ENCODE measurements at regions not wholly inside any gene's neighbourhood (a gene's known extent, or its start where the extent isn't known, plus 50 kb on each side); places are given as distances from the start of the nearest gene placed in this dataset.

DNA sequence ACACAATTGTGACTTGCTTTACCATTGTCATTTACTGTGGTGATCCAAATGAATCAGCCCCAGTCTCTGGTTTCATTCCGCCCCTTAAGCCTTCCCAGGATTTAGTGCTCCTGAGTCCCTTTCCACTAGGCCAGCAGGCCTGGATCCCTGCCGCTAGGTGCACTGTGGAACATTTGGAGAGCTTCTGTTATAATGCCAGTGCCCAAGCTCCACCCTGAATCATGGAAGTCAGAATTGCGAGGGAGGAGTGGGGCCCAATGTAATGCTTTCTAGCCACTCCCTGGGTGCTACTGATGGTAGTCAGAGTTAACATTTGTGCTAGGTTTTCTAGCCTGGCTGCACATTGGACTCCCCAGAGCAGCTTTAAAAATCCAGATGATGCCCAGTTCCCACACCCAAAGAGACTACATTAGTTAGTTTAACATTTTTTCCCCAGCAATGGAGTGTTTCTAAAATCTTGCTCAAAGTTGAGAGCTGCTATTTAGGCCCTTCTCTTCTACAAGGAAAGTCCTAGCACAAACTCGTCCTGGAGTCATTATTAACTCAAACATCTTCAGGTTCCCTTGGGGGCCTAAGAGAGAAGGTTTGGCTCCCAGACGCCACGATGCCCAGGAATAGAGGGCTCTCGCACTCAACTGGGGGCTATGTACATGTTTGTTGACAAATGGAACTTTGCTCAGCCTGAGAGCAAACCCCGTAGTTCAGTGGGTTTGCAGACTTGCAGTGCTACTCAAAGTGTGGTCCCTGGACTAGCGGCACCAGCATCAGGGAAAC, 366.7 kb upstream of the PROK2 start:
- TF ChIP-seq, protein P1, sequence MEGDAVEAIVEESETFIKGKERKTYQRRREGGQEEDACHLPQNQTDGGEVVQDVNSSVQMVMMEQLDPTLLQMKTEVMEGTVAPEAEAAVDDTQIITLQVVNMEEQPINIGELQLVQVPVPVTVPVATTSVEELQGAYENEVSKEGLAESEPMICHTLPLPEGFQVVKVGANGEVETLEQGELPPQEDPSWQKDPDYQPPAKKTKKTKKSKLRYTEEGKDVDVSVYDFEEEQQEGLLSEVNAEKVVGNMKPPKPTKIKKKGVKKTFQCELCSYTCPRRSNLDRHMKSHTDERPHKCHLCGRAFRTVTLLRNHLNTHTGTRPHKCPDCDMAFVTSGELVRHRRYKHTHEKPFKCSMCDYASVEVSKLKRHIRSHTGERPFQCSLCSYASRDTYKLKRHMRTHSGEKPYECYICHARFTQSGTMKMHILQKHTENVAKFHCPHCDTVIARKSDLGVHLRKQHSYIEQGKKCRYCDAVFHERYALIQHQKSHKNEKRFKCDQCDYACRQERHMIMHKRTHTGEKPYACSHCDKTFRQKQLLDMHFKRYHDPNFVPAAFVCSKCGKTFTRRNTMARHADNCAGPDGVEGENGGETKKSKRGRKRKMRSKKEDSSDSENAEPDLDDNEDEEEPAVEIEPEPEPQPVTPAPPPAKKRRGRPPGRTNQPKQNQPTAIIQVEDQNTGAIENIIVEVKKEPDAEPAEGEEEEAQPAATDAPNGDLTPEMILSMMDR (conservative IDR thresholded peaks at IDR 0.05; ENCODE audit: low read depth, low read length), result peak; percentile 18
- H3K4me3 ChIP-seq (ENCODE audit: low read depth, low read length), result no peak overlapping the region
- no peak for DNase-seq (ENCODE audit: low read depth)

DNA sequence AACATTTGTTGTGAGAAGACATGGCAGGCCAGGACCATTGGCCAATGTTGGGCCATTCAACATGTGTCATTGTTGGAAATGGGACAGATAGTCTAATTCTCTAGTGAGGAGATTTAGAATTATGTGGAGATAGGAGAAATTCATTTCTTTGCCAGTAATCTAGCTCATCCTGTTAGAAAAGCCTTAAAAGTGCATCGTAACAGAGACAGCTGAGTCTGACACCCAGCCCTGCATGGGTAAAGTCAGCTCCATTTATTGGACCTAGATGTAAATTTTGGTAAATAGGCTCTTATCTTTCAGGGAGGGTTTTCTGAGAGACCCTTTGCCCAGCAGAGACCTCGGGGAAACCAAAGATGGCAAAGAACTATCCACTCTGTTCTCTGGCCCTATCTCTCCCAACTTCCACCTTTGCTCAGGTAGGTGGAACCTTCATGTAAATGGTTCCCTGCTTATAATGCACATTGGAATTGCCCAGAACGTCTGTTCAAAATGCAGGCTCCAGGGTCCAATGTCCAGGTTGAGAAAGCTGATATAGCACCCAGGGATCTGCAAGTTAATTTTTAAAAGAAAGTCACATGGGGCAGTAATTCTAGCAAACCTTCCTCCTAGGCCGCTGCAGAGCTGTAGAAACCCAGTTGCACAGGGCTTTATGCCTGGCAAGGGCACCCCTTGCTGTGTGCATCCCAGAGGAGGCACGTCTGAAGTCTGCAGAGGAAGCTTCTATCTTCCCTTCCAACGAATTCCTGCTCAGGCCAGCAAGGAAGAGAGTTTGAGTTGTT, 365.9 kb upstream of the PROK2 start:
- no peak overlapping the region for H3K4me3 ChIP-seq (ENCODE audit: low read depth, low read length)
- peak; percentile 53 for DNase-seq (ENCODE audit: low read depth)
- TF ChIP-seq, protein P1 (conservative IDR thresholded peaks at IDR 0.05; ENCODE audit: low read depth, low read length), result no peak

DNA sequence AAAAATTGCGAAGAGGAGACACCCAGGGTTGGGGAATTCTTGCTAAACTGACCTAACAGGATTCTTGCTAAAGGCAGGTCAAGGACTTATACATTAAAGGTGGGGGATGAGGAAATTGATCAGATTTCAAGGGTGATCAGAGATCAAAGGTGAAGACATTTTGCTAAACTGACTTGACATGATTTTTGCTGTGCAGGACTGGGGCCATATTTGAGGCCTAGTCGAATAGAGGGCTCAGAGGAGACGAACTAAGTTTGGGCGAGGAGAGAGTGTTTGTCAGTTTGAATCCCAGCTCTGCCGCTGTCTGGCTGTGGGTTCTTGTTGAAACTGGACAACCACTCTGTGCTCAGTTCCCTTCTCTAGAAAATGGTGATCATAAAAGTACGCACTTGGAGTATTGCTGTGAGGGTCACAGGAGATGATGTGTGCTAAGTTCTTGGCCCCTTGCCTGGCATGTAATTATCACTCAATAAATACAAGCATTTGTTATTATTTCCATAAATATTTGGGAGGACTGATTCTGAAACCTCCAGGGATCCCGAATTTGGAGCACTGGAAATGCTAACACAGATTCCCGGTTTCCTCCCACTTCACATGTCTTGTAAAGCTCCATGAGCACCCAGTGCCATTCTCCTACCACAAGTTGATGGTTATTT, 364.8 kb upstream of the PROK2 start:
- no peak overlapping the region for H3K4me3 ChIP-seq (ENCODE audit: low read depth, low read length)
- DNase-seq (ENCODE audit: low read depth), result no peak
- TF ChIP-seq, protein P1 (conservative IDR thresholded peaks at IDR 0.05; ENCODE audit: low read depth, low read length), result no peak

DNA sequence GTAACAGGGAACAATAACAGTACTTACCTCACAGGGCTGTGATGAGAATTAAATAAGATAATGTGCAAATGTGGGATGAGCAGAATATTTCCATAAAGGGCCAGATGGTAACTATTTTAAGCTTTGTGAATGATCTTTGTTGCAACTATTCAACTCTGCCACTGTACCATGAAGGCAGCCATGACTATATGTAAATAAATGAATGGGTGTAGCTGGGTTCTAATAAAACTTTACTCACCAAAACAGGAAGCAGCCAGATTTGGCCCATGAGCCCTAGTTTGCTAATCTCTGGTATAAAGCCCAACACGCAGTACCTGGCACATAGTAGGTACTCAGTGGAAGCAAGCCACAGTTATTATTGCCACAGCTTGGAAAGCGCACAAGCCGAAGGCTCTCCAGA, 362.7 kb upstream of the PROK2 start:
- DNase-seq (ENCODE audit: low read depth), result no peak
- no peak overlapping the region for H3K4me3 ChIP-seq (ENCODE audit: low read depth, low read length)

DNA sequence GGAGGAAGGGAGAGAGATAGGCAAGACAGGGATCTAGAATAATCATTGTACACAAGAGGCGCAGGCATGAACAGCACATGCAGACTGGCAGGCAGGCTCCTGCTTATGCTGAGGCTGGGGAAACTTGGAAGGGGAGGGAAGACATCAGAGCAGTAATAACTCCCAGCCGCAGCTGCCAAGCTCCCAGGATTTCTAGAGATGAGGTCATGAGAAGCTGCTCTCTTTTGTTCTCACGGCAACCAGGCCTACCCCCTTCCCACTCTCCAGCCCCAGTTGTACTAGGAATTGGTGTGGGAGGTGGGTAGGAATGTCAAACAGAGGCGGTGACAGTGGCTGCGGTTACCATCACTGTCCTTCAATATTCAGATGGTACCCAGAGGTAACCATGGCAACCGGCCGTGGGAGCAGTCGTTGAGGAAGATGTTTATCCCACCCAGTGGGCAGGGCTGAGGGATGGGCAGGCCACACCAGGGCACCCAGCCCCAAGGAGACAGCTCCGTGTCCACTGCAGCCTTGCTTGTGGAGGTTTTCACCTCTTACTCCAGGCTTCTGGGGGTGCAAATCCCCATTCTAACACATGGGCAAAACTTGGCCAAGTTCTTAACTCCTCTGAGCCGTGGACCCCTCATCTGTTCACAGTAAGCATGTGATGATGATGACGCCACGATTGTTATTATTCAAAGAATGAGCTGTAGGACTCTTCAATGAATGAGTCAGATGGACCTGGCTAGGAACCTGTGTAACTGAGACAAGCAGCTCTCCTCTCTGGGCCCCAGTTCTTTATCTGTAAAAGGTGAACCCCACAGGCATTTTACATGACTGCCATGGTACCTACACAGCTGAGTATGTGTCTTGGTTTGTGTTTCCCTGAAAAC, 360.8 kb upstream of the PROK2 start:
- H3K4me3 ChIP-seq (ENCODE audit: low read depth, low read length), result no peak overlapping the region
- DNase-seq (ENCODE audit: low read depth), result no peak
- TF ChIP-seq, protein P1 (conservative IDR thresholded peaks at IDR 0.05; ENCODE audit: low read depth, low read length), result no peak

More for the DNA sequence above, 362.7 kb upstream of the PROK2 start:
- TF ChIP-seq, protein P1 (conservative IDR thresholded peaks at IDR 0.05; ENCODE audit: low read depth, low read length), result no peak

DNA sequence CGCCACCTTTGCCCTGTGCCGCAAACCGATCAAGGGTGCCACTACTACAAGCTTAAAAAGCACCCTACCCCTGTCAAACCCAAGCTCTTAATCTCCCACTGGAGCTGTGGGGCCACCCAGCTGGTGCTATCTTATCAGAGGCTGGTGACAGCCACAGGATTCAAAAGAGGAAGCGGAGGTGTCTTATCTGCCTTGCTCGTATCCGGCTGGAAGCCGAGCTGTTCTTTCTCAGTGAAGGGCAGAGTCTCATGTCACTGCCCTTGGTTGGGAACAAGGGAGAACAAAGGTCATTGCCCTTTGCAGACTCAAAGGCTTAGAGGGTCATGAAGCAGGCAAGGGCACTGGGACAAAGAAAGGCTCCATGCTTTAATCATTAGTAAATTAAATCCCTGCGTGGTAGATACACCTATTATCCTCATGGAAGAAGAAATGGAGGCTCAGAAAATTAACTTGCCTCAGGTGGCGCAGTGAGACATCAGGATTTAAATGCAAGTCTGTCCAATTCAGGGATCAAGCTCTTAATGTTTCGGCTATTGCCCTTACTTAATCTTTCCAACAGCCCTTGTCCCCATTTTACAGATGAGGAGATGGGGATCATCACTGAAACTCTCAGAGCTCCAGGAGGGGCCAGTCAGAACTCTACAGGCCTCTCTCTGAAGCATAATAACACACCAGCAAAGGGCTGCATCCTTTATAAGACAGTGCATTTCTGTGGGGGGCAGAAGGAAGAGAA, 360.0 kb upstream of the PROK2 start:
- DNase-seq (ENCODE audit: low read depth), result no peak
- TF ChIP-seq, protein P1 (conservative IDR thresholded peaks at IDR 0.05; ENCODE audit: low read depth, low read length), result no peak
- no peak overlapping the region for H3K4me3 ChIP-seq (ENCODE audit: low read depth, low read length)
